GM12878 (cell line): ENCODE measurements at regions not wholly inside any gene's neighbourhood (a gene's known extent, or its start where the extent isn't known, plus 50 kb on each side); places are given as distances from the start of the nearest gene placed in this dataset.

Source experiments
- ATAC-seq: fragments of 200-7000 bp; cut with Tn5 transposase; 3 replicates; pipeline ENCODE4 v1.9.1; 2020; ENCODE audit warnings: mild to moderate bottlenecking, moderate library complexity
- BruUV-seq: library from RNA; stranded (reverse); fragments of 400-500 nt; replicated peaks from 2 replicates; lab custom pipeline; 2021; lab: Mats Ljungman, UMichigan
- CTCF ChIA-PET: fragments of 300-600 bp; sonication (Branson Sonifier 250); formaldehyde crosslinking; extraction: SDS; loops from one replicate; lab custom pipeline; 2021; ENCODE audit warnings: inconsistent platforms; lab: Yijun Ruan, JAX
- POLR2A ChIA-PET: fragments of 350-600 bp; formaldehyde crosslinking; extraction: SDS; loops from one replicate; lab custom pipeline; 2021; ENCODE audit warnings: inconsistent platforms; lab: Charles Lee
- RAD21 ChIA-PET: fragments of 300-600 bp; sonication (Branson Sonifier 250); formaldehyde crosslinking; loops from one replicate; lab custom pipeline; 2023; ENCODE audit warnings: antibody characterized with exemption; ENCODE audit not compliant: unreplicated experiment; lab: Charles Lee
- SMC1A ChIA-PET: fragments of 300-600 bp; sonication (Branson Sonifier 250); formaldehyde crosslinking; loops from one replicate; lab custom pipeline; 2023; ENCODE audit not compliant: unreplicated experiment, uncharacterized antibody; lab: Charles Lee
- DNase-seq: peaks from one replicate; pipeline ENCODE4 v3.0.0-alpha.2; 2011; ENCODE audit warnings: low read depth, low spot score
- FAIRE-seq: peaks from 3 replicates; lab custom pipeline; 2011; peaks lifted over from hg19 to GRCh38; lab: Jason Lieb, UNC
- H2AFZ ChIP-seq: 2 replicates; pipeline ENCODE4 v1.6.0; 2011; ENCODE audit warnings: low read depth, low read length, control low read depth; ENCODE audit not compliant: control insufficient read depth
- H3K27ac ChIP-seq: 2 replicates; pipeline ENCODE4 v1.5.1; 2011; ENCODE audit warnings: control low read depth; ENCODE audit not compliant: control insufficient read depth, insufficient read depth
- H3K27me3 ChIP-seq, 2 experiments: replicated peaks in 1 of 2; 2 replicates each; pipeline versions ENCODE4 v1.6.0 to v1.6.1; 2011; ENCODE audit warnings: low read length in 1 of 2; ENCODE audit not compliant: control insufficient read depth in 2 of 2, insufficient read depth in 2 of 2
- H3K36me3 ChIP-seq, 2 experiments: 2 replicates each; pipeline ENCODE4 v1.5.1; 2011; ENCODE audit warnings: low read length in 1 of 2; ENCODE audit not compliant: control insufficient read depth in 2 of 2, insufficient read depth in 2 of 2
- H3K4me1 ChIP-seq: 2 replicates; pipeline ENCODE4 v1.6.1; 2011; ENCODE audit warnings: mild to moderate bottlenecking, low read length, moderate library complexity, mixed read lengths; ENCODE audit not compliant: control insufficient read depth, insufficient read depth
- H3K4me2 ChIP-seq: 2 replicates; pipeline ENCODE4 v1.6.0; 2011; ENCODE audit warnings: control low read depth; ENCODE audit not compliant: control insufficient read depth, insufficient read depth
- H3K4me3 ChIP-seq: fragments of 200-600 bp; sonication (generic); 2 replicates; pipeline ENCODE4 v1.5.1; 2016
- H3K79me2 ChIP-seq: 2 replicates; pipeline ENCODE4 v1.6.0; 2011; ENCODE audit warnings: low read length; ENCODE audit not compliant: control insufficient read depth, insufficient read depth
- H3K9ac ChIP-seq: 2 replicates; pipeline ENCODE4 v1.8.0; 2011; ENCODE audit warnings: low read length, control low read depth, mixed read lengths; ENCODE audit not compliant: control insufficient read depth, insufficient read depth
- H3K9me3 ChIP-seq: replicated peaks from 3 replicates; pipeline ENCODE4 v1.5.1; 2011; ENCODE audit warnings: mild to moderate bottlenecking, low read length; ENCODE audit not compliant: control insufficient read depth, insufficient read depth
- H4K20me1 ChIP-seq: 2 replicates; pipeline ENCODE4 v1.6.0; 2011; ENCODE audit not compliant: control insufficient read depth, insufficient read depth
- FOS ChIP-seq: IDR thresholded peaks from 3 replicates; pipeline ENCODE4 v1.6.1; 2011; ENCODE audit warnings: borderline replicate concordance; ENCODE audit not compliant: insufficient read length; ENCODE audit errors: extremely low read depth
- MYC ChIP-seq: IDR thresholded peaks from 2 replicates; pipeline ENCODE4 v1.6.1; 2011; ENCODE audit warnings: mild to moderate bottlenecking, low read length, moderate library complexity, inconsistent platforms; ENCODE audit not compliant: insufficient read depth, insufficient replicate concordance, insufficient read length, severe bottlenecking
- NFIC ChIP-seq: IDR thresholded peaks from 2 replicates; pipeline ENCODE4 v1.6.1; 2012; ENCODE audit warnings: low read depth, mild to moderate bottlenecking, inconsistent platforms, low read length, moderate library complexity
- NR2C2 ChIP-seq: IDR thresholded peaks from 2 replicates; pipeline ENCODE4 v1.6.1; 2011; ENCODE audit warnings: borderline replicate concordance, low read depth; ENCODE audit not compliant: control insufficient read depth, insufficient read length
- POLR2AphosphoS2 ChIP-seq: IDR thresholded peaks from 2 replicates; pipeline ENCODE4 v1.6.1; 2011; ENCODE audit warnings: low read depth, mild to moderate bottlenecking, low read length, improper control_type of control experiment, moderate library complexity
- RAD51 ChIP-seq: fragments of 450-650 bp; IDR thresholded peaks from 2 replicates; pipeline ENCODE4 v1.6.1; 2016; ENCODE audit warnings: moderate library complexity, mild to moderate bottlenecking, inconsistent platforms
- STAT3 ChIP-seq: IDR thresholded peaks from 2 replicates; pipeline ENCODE4 v1.6.1; 2011; ENCODE audit warnings: low read depth, low read length, improper control_type of control experiment
- ZZZ3 ChIP-seq: IDR thresholded peaks from 2 replicates; pipeline ENCODE4 v1.6.1; 2011; ENCODE audit warnings: low read depth; ENCODE audit not compliant: control insufficient read depth, insufficient read length
- WGBS: methylation state at CpG from one replicate; pipeline ENCODE4 v1.1.6; 2016; ENCODE audit warnings: low lambda C conversion rate; ENCODE audit not compliant: insufficient replicate concordance, insufficient coverage; ENCODE audit errors: missing lambda C conversion rate; 5-methylcytosine and 5-hydroxymethylcytosine counted together
- in situ Hi-C: fragments of 300-500 bp; cut with MboI; formaldehyde crosslinking; loops from 9 replicates; pipeline ENCODE4 v1.14.3; 2018; ENCODE audit warnings: mixed read lengths
- intact Hi-C: fragments of 100-400 bp; cut with micrococcal nuclease; formaldehyde crosslinking; loops from one replicate; pipeline ENCODE4 v1.14.2; 2022; ENCODE audit not compliant: unreplicated experiment
- TF ChIP-seq, protein P1 (sequence below): IDR thresholded peaks from 2 replicates; pipeline ENCODE4 v1.6.1; 2012; ENCODE audit warnings: low read depth, low read length, improper control_type of control experiment
- TF ChIP-seq, protein P2 (sequence below): IDR thresholded peaks from 2 replicates; pipeline ENCODE4 v1.6.1; 2011; ENCODE audit warnings: low read depth, low read length, improper control_type of control experiment, borderline replicate concordance
- TF ChIP-seq, protein P3 (sequence below): fragments of 450-650 bp; IDR thresholded peaks from 2 replicates; pipeline ENCODE4 v1.6.1; 2017; ENCODE audit warnings: low read depth, mild to moderate bottlenecking, moderate library complexity

- TF ChIP-seq RAD51, result no peak
- TF ChIP-seq, all 136 proteins: peak for 0
These were observed 508.2 kb upstream of the SEMA3D start (continued) for GRCh38 chr7:85695041-85695440.

DNA sequence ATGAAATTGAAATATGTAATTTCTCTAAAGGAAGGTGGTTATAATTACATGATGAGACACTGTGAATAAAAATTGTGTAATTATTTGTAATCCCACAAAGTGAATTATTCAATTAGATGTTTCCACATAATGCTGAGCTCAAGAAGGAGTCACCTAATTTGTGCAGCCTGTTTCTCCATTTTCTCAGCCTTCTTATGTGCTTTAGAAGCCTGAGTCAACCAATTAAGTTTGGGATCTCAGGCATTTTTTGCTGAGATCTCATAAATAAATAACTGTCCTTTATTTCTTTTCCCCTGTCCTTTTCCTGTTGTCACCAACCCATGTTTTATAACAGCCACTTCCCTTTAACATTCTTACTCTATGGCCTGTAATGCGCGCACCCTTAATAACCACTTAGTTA is 506.5 kb upstream of the SEMA3D start:
- H3K9ac ChIP-seq, result no peak overlapping the region
- H2AFZ ChIP-seq, result no peak overlapping the region
- no peaks in the 10 kb centered on the region for H3K4me1 ChIP-seq
- H4K20me1 ChIP-seq, result no peaks in the 10 kb centered on the region
- TF ChIP-seq, protein P1, sequence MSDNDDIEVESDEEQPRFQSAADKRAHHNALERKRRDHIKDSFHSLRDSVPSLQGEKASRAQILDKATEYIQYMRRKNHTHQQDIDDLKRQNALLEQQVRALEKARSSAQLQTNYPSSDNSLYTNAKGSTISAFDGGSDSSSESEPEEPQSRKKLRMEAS, result no peak
- TF ChIP-seq MYC (no peak), STAT3 (no peak), FOS (no peak), POLR2AphosphoS2 (no peak), NFIC (no peak), NR2C2 (no peak), ZZZ3 (no peak)
- TF ChIP-seq, protein P2, sequence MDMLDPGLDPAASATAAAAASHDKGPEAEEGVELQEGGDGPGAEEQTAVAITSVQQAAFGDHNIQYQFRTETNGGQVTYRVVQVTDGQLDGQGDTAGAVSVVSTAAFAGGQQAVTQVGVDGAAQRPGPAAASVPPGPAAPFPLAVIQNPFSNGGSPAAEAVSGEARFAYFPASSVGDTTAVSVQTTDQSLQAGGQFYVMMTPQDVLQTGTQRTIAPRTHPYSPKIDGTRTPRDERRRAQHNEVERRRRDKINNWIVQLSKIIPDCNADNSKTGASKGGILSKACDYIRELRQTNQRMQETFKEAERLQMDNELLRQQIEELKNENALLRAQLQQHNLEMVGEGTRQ, result no peak
- TF ChIP-seq, protein P3, sequence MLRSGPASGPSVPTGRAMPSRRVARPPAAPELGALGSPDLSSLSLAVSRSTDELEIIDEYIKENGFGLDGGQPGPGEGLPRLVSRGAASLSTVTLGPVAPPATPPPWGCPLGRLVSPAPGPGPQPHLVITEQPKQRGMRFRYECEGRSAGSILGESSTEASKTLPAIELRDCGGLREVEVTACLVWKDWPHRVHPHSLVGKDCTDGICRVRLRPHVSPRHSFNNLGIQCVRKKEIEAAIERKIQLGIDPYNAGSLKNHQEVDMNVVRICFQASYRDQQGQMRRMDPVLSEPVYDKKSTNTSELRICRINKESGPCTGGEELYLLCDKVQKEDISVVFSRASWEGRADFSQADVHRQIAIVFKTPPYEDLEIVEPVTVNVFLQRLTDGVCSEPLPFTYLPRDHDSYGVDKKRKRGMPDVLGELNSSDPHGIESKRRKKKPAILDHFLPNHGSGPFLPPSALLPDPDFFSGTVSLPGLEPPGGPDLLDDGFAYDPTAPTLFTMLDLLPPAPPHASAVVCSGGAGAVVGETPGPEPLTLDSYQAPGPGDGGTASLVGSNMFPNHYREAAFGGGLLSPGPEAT, result no peak
- RAD21 ChIA-PET, result no interaction called here
- CTCF ChIA-PET, result no interaction called here
- H3K27me3 ChIP-seq, result no peaks in the 10 kb centered on the region
- DNase-seq (no peak), FAIRE-seq (no peak), ATAC-seq (no peak)
- H3K27ac ChIP-seq, result no peak overlapping the region
- H3K4me3 ChIP-seq, result no peak overlapping the region
- no peak overlapping the region for H3K4me2 ChIP-seq
- H3K36me3 ChIP-seq, result no peaks in the 10 kb centered on the region
- SMC1A ChIA-PET, result no interaction called here
- no TSS peak for BruUV-seq
- intact Hi-C loops, result no loop called here
- in situ Hi-C loops, result no loop called here
- no peaks in the 10 kb centered on the region for H3K79me2 ChIP-seq
- 91% methylated on average over 2 of the region's 2 CpGs for WGBS
- no peaks in the 10 kb centered on the region for H3K9me3 ChIP-seq
- POLR2A ChIA-PET, result no interaction called here
